Right lobe of liver (tissue), 6 donors: ENCODE measurements at regions not wholly inside any gene's neighbourhood (a gene's known extent, or its start where the extent isn't known, plus 50 kb on each side); places are given as distances from the start of the nearest gene placed in this dataset.

Source experiments
- ATAC-seq, 4 donors: fragments of 200-7000 bp; cut with Tn5 transposase; one replicate each; pipeline ENCODE4 v1.9.1; 2020; ENCODE audit warnings: mild to moderate bottlenecking in 4 of 4, moderate library complexity in 4 of 4
- DNase-seq, 3 donors: peaks; one replicate each; pipeline ENCODE4 v3.0.0-alpha.2; 2020
- H3K27ac ChIP-seq, 3 donors: fragments of 200-600 bp; one replicate each; pipeline ENCODE4 v1.8.0; 2022
- H3K27me3 ChIP-seq, 2 donors: fragments of 200-600 bp; one replicate each; pipeline ENCODE4 v1.8.0; 2022
- H3K36me3 ChIP-seq, 4 donors: fragments of 200-600 bp; sonication (generic) in 1 of 4; one replicate each; pipeline versions ENCODE4 v1.5.1 to v1.8.0; 2017 to 2022; ENCODE audit warnings: control low read depth in 1 of 4
- H3K4me1 ChIP-seq, 4 donors: fragments of 200-600 bp; sonication (generic) in 1 of 4; one replicate each; pipeline versions ENCODE4 v1.5.1 to v1.8.0; 2017 to 2022; ENCODE audit warnings: control low read depth in 1 of 4
- H3K4me3 ChIP-seq, 3 donors: fragments of 200-600 bp; one replicate each; pipeline ENCODE4 v1.8.0; 2022
- H3K9me3 ChIP-seq, 4 donors: fragments of 200-600 bp; sonication (generic) in 1 of 4; one replicate each; pipeline versions ENCODE4 v1.5.1 to v1.8.0; 2017 to 2022; ENCODE audit warnings: control low read depth in 1 of 4
- POLR2A ChIP-seq: fragments of 450-650 bp; IDR thresholded peaks from one replicate; pipeline ENCODE4 v1.6.1; 2017; ENCODE audit warnings: antibody characterized with exemption, mild to moderate bottlenecking
- WGBS: methylation state at CpG from one replicate; pipeline ENCODE4 v1.1.6; 2018; ENCODE audit warnings: low coverage, low lambda C conversion rate; ENCODE audit not compliant: insufficient coverage; ENCODE audit errors: missing lambda C conversion rate; 5-methylcytosine and 5-hydroxymethylcytosine counted together
- intact Hi-C, 2 donors: fragments of 100-400 bp; cut with DNase I; formaldehyde crosslinking; loops; one replicate each; pipeline versions ENCODE4 v1.11.2 to v1.14.1; 2022
- TF ChIP-seq, protein P1 (sequence below), 4 donors: fragments of 200-600 bp in 3 of 4; fragments of 450-650 bp in 1 of 4; IDR thresholded peaks; one replicate each; pipeline versions ENCODE4 v1.5.1 to v1.8.0; 2016 to 2022; ENCODE audit warnings: antibody characterized with exemption in 4 of 4, mild to moderate bottlenecking in 2 of 4
- donor health status: DM: no; HTN: yes; CAD: no.
- donor health status: DM: no; HTN: no; CAD: no.
- donor health status: DM: no; HTN: no; CAD: no.
- donor health status: DM: no; HTN: yes; CAD: no.
- donor health status: DM: no; HTN: yes; CAD: no.

DNA sequence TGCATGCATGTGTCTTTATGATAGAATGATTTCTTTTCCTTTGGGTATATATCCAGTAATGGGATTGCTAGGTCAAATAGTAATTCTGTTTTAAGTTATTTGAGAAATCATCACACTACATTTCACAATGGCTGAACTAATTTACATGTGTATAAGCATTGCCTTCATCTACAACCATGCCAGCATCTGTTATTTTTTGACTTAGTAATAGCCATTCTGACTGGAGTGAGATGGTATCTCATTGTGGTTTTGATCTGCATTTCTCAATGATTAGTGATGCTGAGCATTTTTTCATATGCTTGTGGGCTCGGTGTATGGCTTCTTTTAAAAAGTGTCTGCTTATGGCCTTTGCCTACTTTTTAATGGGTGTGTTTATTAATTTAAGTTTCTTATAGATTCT, 102.3 kb upstream of the CCDC112 start:
- no peak for ATAC-seq
- no peaks in the 10 kb centered on the region for H3K9me3 ChIP-seq
- intact Hi-C loops = no loop called here
- DNase-seq = no peak
- H3K27me3 ChIP-seq = no peaks in the 10 kb centered on the region
- WGBS = 83% methylated on average over 1 of the region's 1 CpG
- H3K27ac ChIP-seq = no peak overlapping the region
- no peak overlapping the region for H3K4me3 ChIP-seq
- H3K4me1 ChIP-seq = no peaks in the 10 kb centered on the region
- H3K36me3 ChIP-seq = no peaks in the 10 kb centered on the region
- TF ChIP-seq, protein P1, sequence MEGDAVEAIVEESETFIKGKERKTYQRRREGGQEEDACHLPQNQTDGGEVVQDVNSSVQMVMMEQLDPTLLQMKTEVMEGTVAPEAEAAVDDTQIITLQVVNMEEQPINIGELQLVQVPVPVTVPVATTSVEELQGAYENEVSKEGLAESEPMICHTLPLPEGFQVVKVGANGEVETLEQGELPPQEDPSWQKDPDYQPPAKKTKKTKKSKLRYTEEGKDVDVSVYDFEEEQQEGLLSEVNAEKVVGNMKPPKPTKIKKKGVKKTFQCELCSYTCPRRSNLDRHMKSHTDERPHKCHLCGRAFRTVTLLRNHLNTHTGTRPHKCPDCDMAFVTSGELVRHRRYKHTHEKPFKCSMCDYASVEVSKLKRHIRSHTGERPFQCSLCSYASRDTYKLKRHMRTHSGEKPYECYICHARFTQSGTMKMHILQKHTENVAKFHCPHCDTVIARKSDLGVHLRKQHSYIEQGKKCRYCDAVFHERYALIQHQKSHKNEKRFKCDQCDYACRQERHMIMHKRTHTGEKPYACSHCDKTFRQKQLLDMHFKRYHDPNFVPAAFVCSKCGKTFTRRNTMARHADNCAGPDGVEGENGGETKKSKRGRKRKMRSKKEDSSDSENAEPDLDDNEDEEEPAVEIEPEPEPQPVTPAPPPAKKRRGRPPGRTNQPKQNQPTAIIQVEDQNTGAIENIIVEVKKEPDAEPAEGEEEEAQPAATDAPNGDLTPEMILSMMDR (IDR thresholded peaks at IDR 0.05) = no peak
- TF ChIP-seq POLR2A = no peak

DNA sequence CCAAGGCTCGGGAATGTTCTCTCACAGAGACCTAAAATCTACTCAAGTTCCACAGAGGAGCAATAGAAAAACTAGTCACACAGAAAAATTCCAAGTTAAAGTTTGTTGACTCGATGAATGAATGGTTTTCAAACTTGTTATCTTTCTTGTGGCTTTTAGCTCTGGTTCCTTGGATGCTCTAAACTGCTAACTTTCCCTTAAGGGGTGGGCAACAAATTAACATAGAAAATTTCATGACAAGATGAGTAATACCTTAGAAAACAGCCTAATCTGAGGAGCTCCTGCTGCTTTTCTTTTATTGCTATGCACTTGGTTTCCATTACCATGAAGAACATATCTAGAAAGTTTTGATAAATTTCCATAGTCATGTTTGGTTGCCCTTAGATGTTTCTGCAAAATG, 100.2 kb upstream of the CCDC112 start:
- Histone ChIP-seq H3K9me3 (no peaks in the 10 kb centered on the region), H3K4me1 (peaks cover 0 to 5% (median under 1%) of the 10 kb centered on the region in 4 donors), H3K27ac (no peak overlapping the region), H3K4me3 (no peak overlapping the region), H3K36me3 (no peaks in the 10 kb centered on the region), H3K27me3 (no peaks in the 10 kb centered on the region)
- WGBS = 77% methylated on average over 2 of the region's 2 CpGs
- TF ChIP-seq, protein P1 (IDR thresholded peaks at IDR 0.05) = no peak
- no peak for TF ChIP-seq POLR2A
- DNase-seq = no peak
- no peak for ATAC-seq
- intact Hi-C loops = no loop called here

DNA sequence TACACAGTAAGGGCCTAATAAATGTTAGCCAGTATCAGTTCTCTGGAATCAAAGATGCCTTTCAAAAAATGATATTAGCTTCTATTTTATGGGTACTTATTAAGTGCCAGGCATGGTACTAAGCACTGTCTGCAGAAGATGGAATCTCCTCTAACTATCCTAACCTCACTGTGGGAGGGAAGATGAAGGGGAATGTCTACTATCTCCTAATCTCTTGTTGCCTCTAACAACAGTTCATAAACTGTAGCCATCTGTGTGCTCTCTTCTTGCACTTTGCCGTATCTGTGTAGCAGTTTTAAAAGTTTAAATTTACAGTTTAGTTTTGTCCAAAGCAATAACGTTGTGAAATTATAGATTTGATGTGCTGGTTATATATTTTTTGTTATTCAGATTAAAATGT, 99.6 kb upstream of the CCDC112 start:
- H3K36me3 ChIP-seq = no peaks in the 10 kb centered on the region
- intact Hi-C loops = no loop called here
- no peaks in the 10 kb centered on the region for H3K27me3 ChIP-seq
- peaks cover 0 to 8% (median 2%) of the 10 kb centered on the region in 4 donors for H3K4me1 ChIP-seq
- DNase-seq (no peak), ATAC-seq (no peak)
- H3K4me3 ChIP-seq = no peak overlapping the region
- TF ChIP-seq POLR2A = no peak
- TF ChIP-seq, protein P1 (IDR thresholded peaks at IDR 0.05) = no peak
- 58% methylated on average over 2 of the region's 2 CpGs for WGBS
- H3K27ac ChIP-seq = no peak overlapping the region
- no peaks in the 10 kb centered on the region for H3K9me3 ChIP-seq

DNA sequence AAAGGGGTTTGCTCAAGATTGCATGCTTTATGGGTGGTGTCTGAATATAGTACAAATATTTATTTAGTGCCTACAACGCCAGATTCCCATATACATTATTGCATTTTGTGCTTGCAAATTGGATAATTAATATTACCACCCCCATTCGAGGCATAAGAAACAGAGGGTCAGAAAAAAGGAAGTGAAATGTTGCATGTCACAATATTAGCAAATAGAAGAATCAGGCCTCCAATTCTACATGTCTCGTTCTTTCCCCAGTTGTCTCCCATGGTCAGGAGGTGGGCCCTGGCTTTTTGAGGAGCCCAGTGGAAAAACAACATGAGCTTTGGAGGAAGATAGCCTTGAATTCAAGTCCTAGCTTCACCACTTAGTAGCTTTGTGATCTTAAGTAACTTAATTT, 98.1 kb upstream of the CCDC112 start:
- Histone ChIP-seq H3K36me3 (no peaks in the 10 kb centered on the region), H3K9me3 (no peaks in the 10 kb centered on the region), H3K27me3 (no peaks in the 10 kb centered on the region), H3K4me3 (no peak overlapping the region), H3K27ac (no peak overlapping the region), H3K4me1 (peaks cover 0 to 8% (median 2%) of the 10 kb centered on the region in 4 donors)
- ATAC-seq = no peak
- 74% methylated on average over 3 of the region's 3 CpGs for WGBS
- intact Hi-C loops = no loop called here
- TF ChIP-seq, protein P1 (IDR thresholded peaks at IDR 0.05) = no peak
- no peak for TF ChIP-seq POLR2A
- DNase-seq = no peak

DNA sequence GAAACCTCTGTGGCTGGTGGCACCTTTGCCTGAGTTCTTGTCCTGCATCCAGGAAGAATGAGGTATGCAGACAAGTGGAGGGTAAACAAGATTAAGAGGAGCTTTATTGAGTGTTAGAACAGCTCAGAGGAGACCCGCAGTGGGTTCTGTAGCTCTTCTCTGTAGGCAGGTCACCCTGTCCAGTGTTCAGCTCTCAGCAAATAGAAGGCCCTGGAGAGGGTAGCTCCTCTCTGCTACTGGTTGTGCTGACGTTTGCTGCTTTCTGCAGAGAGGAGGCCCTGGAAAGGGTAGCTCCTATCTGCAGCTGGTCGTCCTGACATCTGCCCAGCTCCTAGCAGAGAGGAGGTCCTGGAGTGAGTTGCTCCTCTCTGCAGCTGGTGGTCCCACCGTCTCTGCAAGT, 96.8 kb upstream of the CCDC112 start:
- no peaks in the 10 kb centered on the region for H3K36me3 ChIP-seq
- DNase-seq = no peak
- 90% methylated on average over 1 of the region's 4 CpGs for WGBS
- no peaks in the 10 kb centered on the region for H3K9me3 ChIP-seq
- H3K27ac ChIP-seq = no peak overlapping the region
- no peaks in the 10 kb centered on the region for H3K27me3 ChIP-seq
- no peak for ATAC-seq
- intact Hi-C loops = no loop called here
- peaks cover 0 to 8% (median 2%) of the 10 kb centered on the region in 4 donors for H3K4me1 ChIP-seq
- no peak overlapping the region for H3K4me3 ChIP-seq
- no peak for TF ChIP-seq POLR2A
- TF ChIP-seq, protein P1 (IDR thresholded peaks at IDR 0.05) = no peak
